Thyroid gland (tissue), 4 donors: ENCODE measurements at regions not wholly inside any gene's neighbourhood (a gene's known extent, or its start where the extent isn't known, plus 50 kb on each side); places are given as distances from the start of the nearest gene placed in this dataset.
A peak's percentile ranks its signal among the peaks of the same experiment; 100 is the strongest.

Experiments used
- DNase-seq, 2 donors: peaks; one replicate each; pipeline ENCODE4 v3.0.0-alpha.2; 2019
- H3K27ac ChIP-seq, 3 donors: fragments of 200-600 bp; sonication (generic); 1 replicate in 2 of 3; 2 replicates in 1 of 3; pipeline ENCODE4 v1.5.1; 2016 to 2019; ENCODE audit warnings: mild to moderate bottlenecking in 1 of 3, moderate library complexity in 1 of 3
- H3K27me3 ChIP-seq: fragments of 200-600 bp; sonication (generic); one replicate; pipeline ENCODE4 v1.5.1; 2019
- H3K36me3 ChIP-seq, 2 donors: fragments of 200-600 bp; sonication (generic); one replicate each; pipeline ENCODE4 v1.5.1; 2016 to 2019
- H3K4me1 ChIP-seq, 2 donors: fragments of 200-600 bp; sonication (generic); one replicate each; pipeline ENCODE4 v1.5.1; 2017 to 2019
- H3K4me3 ChIP-seq, 3 donors: fragments of 200-600 bp; sonication (generic); replicated peaks in 1 of 3; 1 replicate in 2 of 3; 2 replicates in 1 of 3; pipeline ENCODE4 v1.5.1; 2016; ENCODE audit warnings: mild to moderate bottlenecking in 1 of 3
- H3K9me3 ChIP-seq: fragments of 200-600 bp; sonication (generic); one replicate; pipeline ENCODE4 v1.5.1; 2017
- CTCF ChIP-seq, 6 experiments: fragments of 200-600 bp in 3 of 6; fragments of 450-650 bp in 3 of 6; sonication (generic) in 3 of 6; IDR thresholded peaks; one replicate each; pipeline ENCODE4 v1.5.1; 2016 to 2019; ENCODE audit warnings: antibody characterized with exemption in 6 of 6, mild to moderate bottlenecking in 2 of 6, inconsistent platforms in 1 of 6, moderate library complexity in 1 of 6
- POLR2A ChIP-seq, 2 donors: fragments of 450-650 bp; IDR thresholded peaks; one replicate each; pipeline ENCODE4 v1.6.1; 2017; ENCODE audit warnings: antibody characterized with exemption in 2 of 2, mild to moderate bottlenecking in 2 of 2, moderate library complexity in 1 of 2
- WGBS, 2 donors: methylation state at CpG; one replicate each; pipeline ENCODE4 v1.1.5; 2017; 5-methylcytosine and 5-hydroxymethylcytosine counted together
- intact Hi-C: fragments of 100-400 bp; cut with DNase I; formaldehyde crosslinking; loops from one replicate; pipeline ENCODE4 v1.15.1; 2023

GRCh38 chr1:81374481-81374880, 426.3 kb upstream of the ADGRL2 start:
- intact Hi-C loops: no loop called here
- H3K27me3 ChIP-seq: no peaks in the 10 kb centered on the region
- WGBS, 2 donors: 39 to 52% methylated on average over 5 of the region's 5 CpGs
- TF ChIP-seq CTCF (IDR thresholded peaks at IDR 0.05): no peak
- no peak for TF ChIP-seq POLR2A (IDR thresholded peaks at IDR 0.05)
- H3K4me3 ChIP-seq: no peak overlapping the region
- no peak overlapping the region for H3K27ac ChIP-seq
- no peaks in the 10 kb centered on the region for H3K9me3 ChIP-seq
- peaks cover 0 to 5% of the 10 kb centered on the region in 2 donors for H3K4me1 ChIP-seq
- no peaks in the 10 kb centered on the region for H3K36me3 ChIP-seq
- peak; percentile 66 to 82 for DNase-seq

- no peak for TF ChIP-seq CTCF (IDR thresholded peaks at IDR 0.05)
- TF ChIP-seq POLR2A (IDR thresholded peaks at IDR 0.05): no peak
- no peak for DNase-seq
- H3K4me3 ChIP-seq: no peak overlapping the region
- H3K27me3 ChIP-seq: no peaks in the 10 kb centered on the region
- H3K27ac ChIP-seq: no peak overlapping the region
- peaks cover 0 to 8% of the 10 kb centered on the region in 2 donors for H3K4me1 ChIP-seq
- 92% methylated on average over 3 of the region's 3 CpGs for WGBS, 2 donors
- no peaks in the 10 kb centered on the region for H3K9me3 ChIP-seq
- no peaks in the 10 kb centered on the region for H3K36me3 ChIP-seq
- intact Hi-C loops: no loop called here
Measured at GRCh38 chr1:81371864-81372263, 428.9 kb upstream of the ADGRL2 start.

- no peak overlapping the region for H3K4me3 ChIP-seq
- no peak overlapping the region for H3K27ac ChIP-seq
- H3K9me3 ChIP-seq: no peaks in the 10 kb centered on the region
- H3K27me3 ChIP-seq: no peaks in the 10 kb centered on the region
- intact Hi-C loops: no loop called here
- peaks cover 0 to 8% of the 10 kb centered on the region in 2 donors for H3K4me1 ChIP-seq
- TF ChIP-seq POLR2A (IDR thresholded peaks at IDR 0.05) (no peak), CTCF (IDR thresholded peaks at IDR 0.05) (no peak)
- H3K36me3 ChIP-seq: no peaks in the 10 kb centered on the region
- no peak for DNase-seq
Measured at GRCh38 chr1:81369833-81370232, 430.9 kb upstream of the ADGRL2 start.

GRCh38 chr1:81366173-81366572, 434.6 kb upstream of the ADGRL2 start:
- H3K4me3 ChIP-seq: no peak overlapping the region
- no peaks in the 10 kb centered on the region for H3K27me3 ChIP-seq
- no peak overlapping the region for H3K27ac ChIP-seq
- H3K4me1 ChIP-seq: peaks cover 0 to 8% of the 10 kb centered on the region in 2 donors
- DNase-seq: no peak
- TF ChIP-seq POLR2A (IDR thresholded peaks at IDR 0.05): no peak
- TF ChIP-seq CTCF (IDR thresholded peaks at IDR 0.05): no peak
- intact Hi-C loops: no loop called here
- no peaks in the 10 kb centered on the region for H3K9me3 ChIP-seq
- H3K36me3 ChIP-seq: no peaks in the 10 kb centered on the region

- Histone ChIP-seq H3K36me3 (no peaks in the 10 kb centered on the region), H3K4me1 (no peaks in the 10 kb centered on the region), H3K4me3 (no peak overlapping the region), H3K27me3 (no peaks in the 10 kb centered on the region), H3K9me3 (no peaks in the 10 kb centered on the region), H3K27ac (no peak overlapping the region)
- no peak for DNase-seq
- 92 to 98% methylated on average over 1 of the region's 1 CpG for WGBS, 2 donors
- no peak for TF ChIP-seq POLR2A (IDR thresholded peaks at IDR 0.05)
- no peak for TF ChIP-seq CTCF (IDR thresholded peaks at IDR 0.05)
- intact Hi-C loops: no loop called here
Measured at GRCh38 chr1:81364088-81364487, 436.6 kb upstream of the ADGRL2 start.
